Esophagus muscularis mucosa (tissue), 3 donors: ENCODE measurements at regions not wholly inside any gene's neighbourhood (a gene's known extent, or its start where the extent isn't known, plus 50 kb on each side); places are given as distances from the start of the nearest gene placed in this dataset.

Experiments
- POLR2A ChIP-seq: fragments of 450-650 bp; IDR thresholded peaks from one replicate; pipeline ENCODE4 v1.6.1; 2017; ENCODE audit warnings: antibody characterized with exemption, moderate library complexity, mild to moderate bottlenecking, low read depth
- TF ChIP-seq, protein P1 (sequence below), 3 experiments: fragments of 200-600 bp in 2 of 3; fragments of 450-650 bp in 1 of 3; sonication (generic) in 2 of 3; IDR thresholded peaks; one replicate each; pipeline ENCODE4 v1.5.1; 2017 to 2019; ENCODE audit warnings: antibody characterized with exemption in 3 of 3, mild to moderate bottlenecking in 2 of 3, moderate library complexity in 1 of 3

DNA sequence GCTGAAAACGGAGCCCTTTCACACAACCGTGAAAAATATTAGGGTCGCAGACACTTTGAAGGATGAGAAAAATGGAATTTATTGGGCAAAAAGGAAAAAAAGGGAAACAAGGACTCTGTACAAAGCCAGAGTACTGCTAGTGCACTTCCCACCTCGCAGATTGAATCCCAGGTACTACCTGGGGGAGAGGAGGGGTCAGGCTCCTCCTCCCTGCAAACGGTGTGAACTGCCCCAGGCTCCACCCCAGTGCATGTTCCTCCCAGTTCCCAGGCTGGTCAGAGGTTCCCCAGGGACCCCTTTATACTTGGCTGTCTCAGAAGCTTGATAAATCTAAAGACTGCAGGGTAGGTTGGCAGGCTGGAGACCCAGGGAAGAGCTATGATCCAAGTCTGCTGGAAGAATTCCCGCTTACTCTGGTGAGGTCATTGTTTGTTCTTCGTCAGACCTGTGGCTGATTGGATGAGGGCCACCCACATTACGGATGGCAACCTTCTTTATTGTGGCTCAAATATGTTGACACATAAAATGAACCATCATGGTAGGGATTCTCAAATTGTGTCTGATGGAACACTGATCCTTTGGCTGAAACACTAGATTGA, 290.4 kb upstream of the POU3F3 start:
- TF ChIP-seq, protein P1, sequence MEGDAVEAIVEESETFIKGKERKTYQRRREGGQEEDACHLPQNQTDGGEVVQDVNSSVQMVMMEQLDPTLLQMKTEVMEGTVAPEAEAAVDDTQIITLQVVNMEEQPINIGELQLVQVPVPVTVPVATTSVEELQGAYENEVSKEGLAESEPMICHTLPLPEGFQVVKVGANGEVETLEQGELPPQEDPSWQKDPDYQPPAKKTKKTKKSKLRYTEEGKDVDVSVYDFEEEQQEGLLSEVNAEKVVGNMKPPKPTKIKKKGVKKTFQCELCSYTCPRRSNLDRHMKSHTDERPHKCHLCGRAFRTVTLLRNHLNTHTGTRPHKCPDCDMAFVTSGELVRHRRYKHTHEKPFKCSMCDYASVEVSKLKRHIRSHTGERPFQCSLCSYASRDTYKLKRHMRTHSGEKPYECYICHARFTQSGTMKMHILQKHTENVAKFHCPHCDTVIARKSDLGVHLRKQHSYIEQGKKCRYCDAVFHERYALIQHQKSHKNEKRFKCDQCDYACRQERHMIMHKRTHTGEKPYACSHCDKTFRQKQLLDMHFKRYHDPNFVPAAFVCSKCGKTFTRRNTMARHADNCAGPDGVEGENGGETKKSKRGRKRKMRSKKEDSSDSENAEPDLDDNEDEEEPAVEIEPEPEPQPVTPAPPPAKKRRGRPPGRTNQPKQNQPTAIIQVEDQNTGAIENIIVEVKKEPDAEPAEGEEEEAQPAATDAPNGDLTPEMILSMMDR (IDR thresholded peaks at IDR 0.05), result no peak
- no peak for TF ChIP-seq POLR2A
